ENCODE measurements at regions not wholly inside any gene's neighbourhood (a gene's known extent, or its start where the extent isn't known, plus 50 kb on each side); places are given as distances from the start of the nearest gene placed in this dataset.

GRCh38 chr12:43038991-43039390 is 449.4 kb upstream of the PRICKLE1 start:
- no peak for TF ChIP-seq CTCF (conservative IDR thresholded peaks at IDR 0.05; ENCODE audit: low read depth, low read length)
- H3K4me3 ChIP-seq (ENCODE audit: low read length), result no peak overlapping the region
- peak; percentile 78 for DNase-seq (ENCODE audit: low read depth)

GRCh38 chr12:43029971-43030370 is 440.4 kb upstream of the PRICKLE1 start:
- no peak for DNase-seq (ENCODE audit: low read depth)
- no peak overlapping the region for H3K4me3 ChIP-seq (ENCODE audit: low read length)
- TF ChIP-seq CTCF (conservative IDR thresholded peaks at IDR 0.05; ENCODE audit: low read depth, low read length), result no peak

GRCh38 chr12:43028826-43029225 is 439.3 kb upstream of the PRICKLE1 start:
- no peak for TF ChIP-seq CTCF (conservative IDR thresholded peaks at IDR 0.05; ENCODE audit: low read depth, low read length)
- H3K4me3 ChIP-seq (ENCODE audit: low read length), result no peak overlapping the region
- no peak for DNase-seq (ENCODE audit: low read depth)

GRCh38 chr12:43022838-43023237 is 433.3 kb upstream of the PRICKLE1 start:
- no peak for TF ChIP-seq CTCF (conservative IDR thresholded peaks at IDR 0.05; ENCODE audit: low read depth, low read length)
- no peak overlapping the region for H3K4me3 ChIP-seq (ENCODE audit: low read length)
- DNase-seq (ENCODE audit: low read depth), result no peak

DNA sequence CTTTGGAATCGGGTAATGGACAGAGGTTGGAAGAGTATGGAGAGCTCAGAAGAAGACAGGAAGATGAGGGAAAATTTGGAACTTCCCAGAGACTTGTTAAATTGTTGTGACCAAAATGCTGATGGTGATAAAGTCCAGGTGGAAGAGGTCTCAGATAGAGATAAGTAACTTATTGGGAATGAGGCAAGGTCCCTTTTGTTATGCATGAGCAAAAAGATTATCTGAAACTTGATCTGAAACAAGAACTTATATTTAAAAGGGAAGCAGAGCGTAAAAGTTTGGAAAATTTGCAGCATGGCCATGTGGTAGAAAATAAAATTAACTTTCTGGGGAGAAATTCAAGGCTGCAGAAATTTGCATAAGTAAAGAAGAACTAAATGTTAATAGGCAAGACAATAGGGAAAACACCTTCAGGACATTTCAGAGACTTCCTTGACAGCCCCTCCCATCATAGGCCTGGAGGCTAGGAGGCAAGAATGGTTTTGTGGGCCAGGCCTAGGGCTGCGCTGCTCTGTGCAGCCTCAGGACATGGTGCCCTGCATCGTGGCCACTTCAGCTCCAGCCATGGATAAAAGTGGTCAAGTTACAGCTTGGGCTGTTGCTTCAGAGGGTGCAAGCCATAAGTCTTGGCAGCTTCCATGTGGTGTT is 425.7 kb upstream of the PRICKLE1 start:
- TF ChIP-seq CTCF (conservative IDR thresholded peaks at IDR 0.05; ENCODE audit: low read depth, low read length), result no peak
- DNase-seq (ENCODE audit: low read depth), result no peak
- no peak overlapping the region for H3K4me3 ChIP-seq (ENCODE audit: low read length)

GRCh38 chr12:43011383-43011926 is 421.9 kb upstream of the PRICKLE1 start:
- TF ChIP-seq CTCF (conservative IDR thresholded peaks at IDR 0.05; ENCODE audit: low read depth, low read length), result no peak
- H3K4me3 ChIP-seq (ENCODE audit: low read length), result no peak overlapping the region
- DNase-seq (ENCODE audit: low read depth), result no peak

GRCh38 chr12:43009846-43010240 is 420.3 kb upstream of the PRICKLE1 start:
- DNase-seq (ENCODE audit: low read depth), result no peak
- H3K4me3 ChIP-seq (ENCODE audit: low read length), result no peak overlapping the region

More at GRCh38 chr12:43009846-43010240, 420.3 kb upstream of the PRICKLE1 start:
- TF ChIP-seq CTCF (conservative IDR thresholded peaks at IDR 0.05; ENCODE audit: low read depth, low read length), result no peak

Measured in retinal pigment epithelial cell (primary cell).